DND-41 (cell line): ENCODE measurements at regions not wholly inside any gene's neighbourhood (a gene's known extent, or its start where the extent isn't known, plus 50 kb on each side); places are given as distances from the start of the nearest gene placed in this dataset.

ENCODE experiments used
- ATAC-seq: fragments of 200-7000 bp; cut with Tn5 transposase; 3 replicates; pipeline ENCODE4 v1.9.1; 2021; ENCODE audit warnings: low read depth; ENCODE audit not compliant: insufficient read depth
- DNase-seq: peaks from one replicate; pipeline ENCODE4 v3.0.0-alpha.2; 2020
- H2AFZ ChIP-seq: 2 replicates; pipeline ENCODE4 v1.6.0; 2012; ENCODE audit warnings: low read depth, low read length
- H3K27ac ChIP-seq: 2 replicates; pipeline ENCODE4 v1.5.1; 2012; ENCODE audit warnings: low read length, inconsistent platforms
- H3K27me3 ChIP-seq: fragments of 200-600 bp; sonication (generic); 2 replicates; pipeline ENCODE4 v1.6.0; 2012; ENCODE audit warnings: low read length, mild to moderate bottlenecking, inconsistent platforms; ENCODE audit not compliant: insufficient read depth, poor library complexity
- H3K36me3 ChIP-seq: 2 replicates; pipeline ENCODE4 v1.5.1; 2012; ENCODE audit warnings: low read length, inconsistent platforms; ENCODE audit not compliant: insufficient read depth
- H3K4me1 ChIP-seq: 2 replicates; pipeline ENCODE4 v1.5.1; 2012; ENCODE audit warnings: mild to moderate bottlenecking, low read length; ENCODE audit not compliant: insufficient read depth
- H3K4me2 ChIP-seq: 2 replicates; pipeline ENCODE4 v1.6.0; 2012; ENCODE audit warnings: mild to moderate bottlenecking, moderate library complexity, low read length, inconsistent platforms; ENCODE audit not compliant: insufficient read depth
- H3K4me3 ChIP-seq, 2 experiments: fragments of 200-600 bp in 1 of 2; shearing (Covaris generic) in 1 of 2; 2 replicates each; pipeline ENCODE4 v1.5.1; 2012 to 2016; ENCODE audit warnings: inconsistent platforms in 2 of 2, low read length in 2 of 2, mild to moderate bottlenecking in 2 of 2, low read depth in 1 of 2, moderate library complexity in 1 of 2
- H3K79me2 ChIP-seq: 2 replicates; pipeline ENCODE4 v1.6.0; 2012; ENCODE audit warnings: low read length, inconsistent platforms; ENCODE audit not compliant: insufficient read depth
- H3K9ac ChIP-seq: 2 replicates; pipeline ENCODE4 v1.6.0; 2012; ENCODE audit warnings: low read depth, mild to moderate bottlenecking, inconsistent platforms, low read length, moderate library complexity
- H3K9me3 ChIP-seq: 2 replicates; pipeline ENCODE4 v1.5.1; 2012; ENCODE audit warnings: low read length, moderate library complexity, mild to moderate bottlenecking, inconsistent platforms; ENCODE audit not compliant: insufficient read depth, severe bottlenecking
- H4K20me1 ChIP-seq: 2 replicates; pipeline ENCODE4 v1.6.0; 2012; ENCODE audit warnings: low read length; ENCODE audit not compliant: insufficient read depth
- EZH2 ChIP-seq: IDR thresholded peaks from 3 replicates; pipeline ENCODE4 v1.6.1; 2012; ENCODE audit warnings: borderline replicate concordance, low read depth, mild to moderate bottlenecking, moderate library complexity, low read length, inconsistent platforms; ENCODE audit not compliant: severe bottlenecking
- TF ChIP-seq, protein P1 (sequence below): IDR thresholded peaks from 2 replicates; pipeline ENCODE4 v1.5.1; 2012; ENCODE audit warnings: borderline replicate concordance, low read length, moderate library complexity, mild to moderate bottlenecking; ENCODE audit not compliant: poor library complexity, severe bottlenecking; ENCODE audit errors: extremely low read depth

GRCh38 chr7:115363916-115364315 is 442.0 kb downstream of the MDFIC start:
- no peak for TF ChIP-seq EZH2
- TF ChIP-seq, protein P1, sequence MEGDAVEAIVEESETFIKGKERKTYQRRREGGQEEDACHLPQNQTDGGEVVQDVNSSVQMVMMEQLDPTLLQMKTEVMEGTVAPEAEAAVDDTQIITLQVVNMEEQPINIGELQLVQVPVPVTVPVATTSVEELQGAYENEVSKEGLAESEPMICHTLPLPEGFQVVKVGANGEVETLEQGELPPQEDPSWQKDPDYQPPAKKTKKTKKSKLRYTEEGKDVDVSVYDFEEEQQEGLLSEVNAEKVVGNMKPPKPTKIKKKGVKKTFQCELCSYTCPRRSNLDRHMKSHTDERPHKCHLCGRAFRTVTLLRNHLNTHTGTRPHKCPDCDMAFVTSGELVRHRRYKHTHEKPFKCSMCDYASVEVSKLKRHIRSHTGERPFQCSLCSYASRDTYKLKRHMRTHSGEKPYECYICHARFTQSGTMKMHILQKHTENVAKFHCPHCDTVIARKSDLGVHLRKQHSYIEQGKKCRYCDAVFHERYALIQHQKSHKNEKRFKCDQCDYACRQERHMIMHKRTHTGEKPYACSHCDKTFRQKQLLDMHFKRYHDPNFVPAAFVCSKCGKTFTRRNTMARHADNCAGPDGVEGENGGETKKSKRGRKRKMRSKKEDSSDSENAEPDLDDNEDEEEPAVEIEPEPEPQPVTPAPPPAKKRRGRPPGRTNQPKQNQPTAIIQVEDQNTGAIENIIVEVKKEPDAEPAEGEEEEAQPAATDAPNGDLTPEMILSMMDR, result no peak
- Histone ChIP-seq H3K36me3 (no peaks in the 10 kb centered on the region), H2AFZ (no peak overlapping the region), H3K79me2 (no peaks in the 10 kb centered on the region), H3K9me3 (no peaks in the 10 kb centered on the region), H4K20me1 (no peaks in the 10 kb centered on the region), H3K9ac (no peak overlapping the region), H3K27ac (no peak overlapping the region), H3K4me1 (no peaks in the 10 kb centered on the region), H3K27me3 (no peaks in the 10 kb centered on the region), H3K4me2 (no peak overlapping the region), H3K4me3 (no peak overlapping the region)
- DNase-seq (no peak), ATAC-seq (no peak)

DNA sequence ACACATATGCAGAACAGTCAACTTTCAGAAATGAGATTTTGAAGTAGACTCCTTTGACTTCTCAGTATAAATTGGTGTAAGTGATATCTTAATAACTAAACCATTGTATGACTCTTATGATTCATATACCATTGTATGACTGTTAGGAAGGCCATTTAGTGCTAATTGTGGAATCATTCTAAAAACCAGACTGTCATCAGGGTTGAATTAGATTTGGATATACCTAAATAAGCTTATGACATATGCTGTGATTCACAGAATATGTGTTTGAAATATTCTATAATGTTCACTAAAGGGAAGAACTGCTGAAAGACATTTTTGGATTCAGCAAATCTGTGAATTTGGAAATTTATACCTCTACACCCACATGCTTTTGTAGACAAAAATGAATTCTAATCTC is 438.1 kb downstream of the MDFIC start:
- Histone ChIP-seq H3K27me3 (no peaks in the 10 kb centered on the region), H3K9me3 (no peaks in the 10 kb centered on the region), H4K20me1 (no peaks in the 10 kb centered on the region), H3K79me2 (no peaks in the 10 kb centered on the region), H3K4me1 (no peaks in the 10 kb centered on the region), H2AFZ (no peak overlapping the region), H3K36me3 (no peaks in the 10 kb centered on the region), H3K4me2 (no peak overlapping the region), H3K27ac (no peak overlapping the region), H3K9ac (no peak overlapping the region), H3K4me3 (no peak overlapping the region)
- DNase-seq (no peak), ATAC-seq (no peak)
- TF ChIP-seq, protein P1, result no peak
- TF ChIP-seq EZH2, result no peak

GRCh38 chr7:115359119-115359518 is 437.2 kb downstream of the MDFIC start:
- H3K27me3 ChIP-seq, result no peaks in the 10 kb centered on the region
- H3K79me2 ChIP-seq, result no peaks in the 10 kb centered on the region
- no peak overlapping the region for H3K9ac ChIP-seq
- no peak overlapping the region for H3K27ac ChIP-seq
- no peak overlapping the region for H3K4me3 ChIP-seq
- no peak overlapping the region for H2AFZ ChIP-seq
- H3K4me1 ChIP-seq, result no peaks in the 10 kb centered on the region
- no peak for ATAC-seq
- H3K4me2 ChIP-seq, result no peak overlapping the region
- no peak for DNase-seq
- TF ChIP-seq EZH2, result no peak
- TF ChIP-seq, protein P1, result no peak
- H3K36me3 ChIP-seq, result no peaks in the 10 kb centered on the region
- H4K20me1 ChIP-seq, result no peaks in the 10 kb centered on the region
- H3K9me3 ChIP-seq, result no peaks in the 10 kb centered on the region

DNA sequence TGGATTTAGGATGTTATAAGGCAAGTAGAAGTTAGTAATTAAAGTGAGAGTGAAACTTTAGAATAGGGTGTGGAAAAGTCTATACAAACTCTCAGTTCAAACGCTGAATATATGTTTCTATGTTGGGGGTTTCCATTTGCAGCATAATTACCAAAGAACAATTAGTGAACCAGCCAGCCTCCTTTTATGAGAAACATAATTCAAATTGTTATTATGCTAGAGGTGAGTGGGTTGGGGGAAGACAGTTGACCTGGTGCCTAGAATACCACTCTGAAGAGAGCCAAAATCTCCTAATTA is 435.8 kb downstream of the MDFIC start:
- Histone ChIP-seq H3K4me2 (no peak overlapping the region), H2AFZ (no peak overlapping the region), H3K36me3 (no peaks in the 10 kb centered on the region), H3K4me3 (no peak overlapping the region), H3K9ac (no peak overlapping the region), H3K27me3 (no peaks in the 10 kb centered on the region), H3K4me1 (no peaks in the 10 kb centered on the region), H3K27ac (no peak overlapping the region), H3K9me3 (no peaks in the 10 kb centered on the region), H3K79me2 (no peaks in the 10 kb centered on the region), H4K20me1 (no peaks in the 10 kb centered on the region)
- DNase-seq, result no peak
- ATAC-seq, result no peak
- TF ChIP-seq, protein P1, result no peak
- TF ChIP-seq EZH2, result no peak
